ENCODE measurements at regions not wholly inside any gene's neighbourhood (a gene's known extent, or its start where the extent isn't known, plus 50 kb on each side); places are given as distances from the start of the nearest gene placed in this dataset.
"Not testable (repeated sequence)": the region's sequence is repeated elsewhere in the genome, so short reads cannot be mapped to it uniquely, and the experiment has no call there.

DNA sequence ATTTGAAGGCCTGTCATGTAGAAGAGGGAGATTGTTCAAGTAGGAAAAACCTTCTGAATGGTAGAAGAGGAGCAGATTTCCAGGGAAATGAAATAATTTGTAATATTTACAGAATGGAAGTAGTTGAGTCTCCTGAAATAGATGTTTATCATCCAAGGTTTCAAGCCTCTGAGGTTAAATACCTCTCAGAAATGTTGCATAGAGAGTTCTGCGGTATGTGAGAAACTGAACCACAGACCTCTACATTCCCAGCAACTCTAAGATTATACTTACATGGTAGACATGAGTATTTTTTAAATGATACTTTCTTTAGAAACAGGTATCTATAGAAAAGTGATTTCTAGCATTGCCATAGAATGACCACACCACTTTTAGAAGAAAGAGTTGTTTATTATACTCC lies 379.8 kb upstream of the FANCL start:
- no peak for DNase-seq

DNA sequence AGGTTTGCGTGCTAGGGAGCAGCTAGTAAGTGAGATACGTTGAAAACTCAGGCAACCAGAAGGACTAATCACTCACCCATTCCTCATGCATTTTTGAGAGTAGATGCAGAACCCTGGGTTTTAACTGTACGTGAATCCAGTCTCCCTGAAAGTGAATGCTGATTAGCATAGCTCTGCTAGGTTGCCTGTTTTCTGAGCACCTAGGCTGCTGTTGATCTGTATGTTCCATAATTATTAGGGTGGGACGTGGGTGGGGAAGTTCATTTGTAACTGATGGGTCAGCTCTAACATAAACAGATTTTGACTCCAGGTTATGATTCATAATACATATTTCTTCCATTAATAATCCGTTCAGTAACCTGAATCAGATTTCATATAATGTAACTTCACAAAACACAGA lies 379.0 kb upstream of the FANCL start:
- no peak for DNase-seq

- no peak for DNase-seq
Measured at GRCh38 chr2:58616961-58617360, 375.8 kb upstream of the FANCL start.

DNA sequence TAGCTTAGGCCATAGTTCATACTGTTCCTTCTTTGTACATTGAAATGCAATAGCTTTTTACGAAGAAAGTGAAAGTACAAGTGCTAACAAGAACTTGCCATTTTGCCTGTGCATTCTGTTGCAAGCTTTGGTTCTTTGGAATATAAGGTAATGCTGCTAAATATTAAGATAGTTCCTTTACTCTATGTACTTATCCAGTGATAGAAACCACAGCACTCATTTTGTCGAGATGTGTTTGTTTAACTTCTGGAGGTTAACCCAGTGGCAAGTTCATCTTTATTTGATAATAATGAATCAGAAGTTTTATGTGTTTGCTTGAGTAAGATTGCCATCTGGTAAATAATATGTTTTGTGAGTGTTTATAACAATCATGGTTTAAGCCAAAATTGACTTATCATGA lies 373.1 kb upstream of the FANCL start:
- peak; percentile 44 for DNase-seq

DNA sequence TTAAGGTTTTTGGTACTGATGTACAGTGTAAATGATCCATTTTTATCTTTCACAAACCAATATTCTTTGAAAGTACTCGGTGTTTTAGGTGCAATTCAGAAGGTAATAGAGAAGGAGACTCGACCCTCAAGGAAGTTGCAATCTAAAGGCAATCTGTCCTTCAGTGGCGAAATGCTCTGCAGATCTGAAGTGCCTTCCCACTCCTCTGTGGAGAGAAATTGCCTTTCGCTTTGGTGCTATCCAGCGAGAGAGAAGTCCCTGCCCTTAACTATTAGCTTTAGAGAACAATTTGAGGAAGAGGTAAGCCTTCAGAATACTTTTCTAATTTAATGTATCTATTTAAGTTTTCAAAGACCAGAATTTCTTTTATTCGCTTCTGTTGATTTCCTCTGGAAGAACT lies 371.8 kb upstream of the FANCL start:
- no peak for DNase-seq

DNA sequence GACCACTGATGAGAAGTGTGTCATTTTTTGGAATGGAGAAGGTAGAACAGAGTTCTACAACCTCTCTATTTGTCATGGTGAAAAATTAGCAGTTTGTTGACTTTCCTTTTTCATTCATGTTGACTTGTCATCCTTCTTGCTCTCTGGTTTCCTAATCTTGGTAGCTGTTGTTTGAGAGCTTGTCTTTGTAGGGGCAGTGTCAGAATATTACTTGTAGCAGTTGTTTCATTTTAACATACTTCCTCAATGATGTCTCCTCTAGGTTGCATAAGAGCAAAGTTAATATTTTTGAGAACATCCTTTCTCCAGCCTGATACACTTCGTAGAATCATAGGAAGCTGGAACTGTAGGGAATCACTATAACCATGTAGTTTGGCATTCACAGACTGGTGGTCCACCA lies 368.2 kb upstream of the FANCL start:
- peak; percentile 43 for DNase-seq

GRCh38 chr2:58608146-58608545 lies 367.0 kb upstream of the FANCL start:
- DNase-seq = no peak

DNA sequence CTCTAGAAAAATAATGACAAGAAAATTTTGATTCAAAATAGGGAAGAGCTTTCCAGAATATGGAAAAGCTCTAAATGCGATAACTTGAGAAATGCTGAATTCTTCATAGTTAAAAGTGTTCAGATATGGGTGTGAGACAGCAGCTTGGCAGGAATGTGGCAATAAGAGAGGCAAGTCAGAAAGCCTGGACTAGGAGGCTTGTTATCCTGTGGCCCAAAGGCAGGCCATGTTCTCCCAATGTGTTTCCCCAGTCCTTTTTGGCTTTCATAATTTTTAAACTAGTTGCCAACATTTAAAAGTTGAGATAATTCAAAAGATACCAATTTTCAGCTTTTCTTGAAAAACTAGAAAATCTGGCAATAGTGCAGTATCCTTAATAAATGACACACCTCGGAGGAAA lies 366.3 kb upstream of the FANCL start:
- DNase-seq = no peak

DNA sequence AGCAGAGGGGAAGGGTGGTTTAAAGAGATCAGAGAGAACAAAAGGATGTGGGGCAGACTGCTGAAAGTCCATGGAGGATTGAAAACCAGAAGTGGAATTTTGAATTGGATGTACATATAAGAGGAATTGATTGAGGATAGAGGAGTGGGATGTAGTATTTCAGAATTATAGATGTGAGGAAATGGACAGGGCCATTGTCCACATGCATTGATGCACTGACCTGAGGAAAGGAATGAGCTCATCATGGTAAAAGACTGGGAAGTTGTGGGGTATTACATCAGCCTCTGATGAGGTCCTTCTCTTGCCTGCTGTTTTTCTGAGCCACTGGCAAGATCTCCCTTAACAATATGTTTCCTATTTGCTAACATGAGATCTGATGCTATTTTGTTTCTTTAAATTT lies 365.7 kb upstream of the FANCL start:
- peak; percentile 65 for DNase-seq

- DNase-seq = no peak
Measured at GRCh38 chr2:58604096-58604495, 363.0 kb upstream of the FANCL start.

DNA sequence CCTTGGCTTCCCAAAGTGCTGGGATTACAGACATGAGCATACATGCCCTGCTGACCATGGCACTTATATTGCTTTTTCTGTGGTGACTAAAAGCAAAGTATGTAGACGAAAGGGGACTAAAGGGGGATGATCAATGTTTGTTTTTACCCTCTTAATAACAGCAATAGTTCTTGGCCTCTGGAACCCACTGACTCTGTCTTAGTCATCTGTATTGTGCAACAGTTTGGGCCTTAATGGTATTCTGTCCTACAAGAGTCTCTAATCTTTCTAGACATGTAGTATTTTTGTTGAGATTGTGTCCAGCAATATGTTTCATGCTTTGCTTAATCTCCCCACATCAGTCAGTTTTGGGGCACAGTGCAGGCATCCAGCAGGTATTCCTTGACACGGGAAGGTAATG lies 359.9 kb upstream of the FANCL start:
- DNase-seq = peak; percentile 44

- DNase-seq = no peak
Measured at GRCh38 chr2:58598171-58598570, 357.0 kb upstream of the FANCL start.

- DNase-seq = no peak
Measured at GRCh38 chr2:58595714-58596113, 354.6 kb upstream of the FANCL start.

GRCh38 chr2:58594762-58595161 lies 353.6 kb upstream of the FANCL start:
- DNase-seq = no peak

GRCh38 chr2:58594175-58594574 lies 353.1 kb upstream of the FANCL start:
- DNase-seq = peak; percentile 73

- not testable (repeated sequence) for DNase-seq
Measured at GRCh38 chr2:58586178-58586577, 345.1 kb upstream of the FANCL start.

GRCh38 chr2:58585233-58585632 lies 344.1 kb upstream of the FANCL start:
- no peak for DNase-seq

DNA sequence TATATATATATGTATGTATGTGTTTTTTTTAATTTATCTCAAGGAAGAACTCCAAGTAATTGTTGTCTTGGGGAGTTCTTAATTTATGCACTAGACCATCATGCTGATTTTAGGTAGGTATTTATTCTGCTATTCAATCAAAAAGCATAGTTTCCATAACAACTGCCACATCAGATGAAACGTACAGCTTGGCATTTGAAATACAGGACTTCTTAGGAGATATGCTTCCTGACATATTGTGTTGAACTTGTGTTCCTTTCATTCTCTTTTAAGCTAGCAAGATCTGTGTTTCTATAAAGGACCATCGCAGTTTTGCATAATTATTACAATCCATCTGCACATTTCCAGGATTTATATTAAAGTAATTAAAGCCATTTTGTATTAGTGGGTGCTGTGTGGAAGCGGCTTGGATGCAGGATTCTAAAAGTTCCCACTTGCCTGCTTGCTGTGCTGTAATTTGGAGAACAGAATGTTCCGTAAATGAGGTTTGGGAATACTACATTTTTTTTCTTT lies 343.5 kb upstream of the FANCL start:
- no peak for DNase-seq

GRCh38 chr2:58578276-58578675 lies 337.2 kb upstream of the FANCL start:
- no peak for DNase-seq

- DNase-seq = no peak
Measured at GRCh38 chr2:58574873-58575272, 333.7 kb upstream of the FANCL start.

GRCh38 chr2:58572731-58573130 lies 331.6 kb upstream of the FANCL start:
- DNase-seq = no peak

GRCh38 chr2:58571181-58571852 lies 330.2 kb upstream of the FANCL start:
- DNase-seq = peak; percentile 91

GRCh38 chr2:58569475-58570185 lies 328.5 kb upstream of the FANCL start:
- DNase-seq = no peak

GRCh38 chr2:58568901-58569300 lies 327.8 kb upstream of the FANCL start:
- DNase-seq = no peak

DNA sequence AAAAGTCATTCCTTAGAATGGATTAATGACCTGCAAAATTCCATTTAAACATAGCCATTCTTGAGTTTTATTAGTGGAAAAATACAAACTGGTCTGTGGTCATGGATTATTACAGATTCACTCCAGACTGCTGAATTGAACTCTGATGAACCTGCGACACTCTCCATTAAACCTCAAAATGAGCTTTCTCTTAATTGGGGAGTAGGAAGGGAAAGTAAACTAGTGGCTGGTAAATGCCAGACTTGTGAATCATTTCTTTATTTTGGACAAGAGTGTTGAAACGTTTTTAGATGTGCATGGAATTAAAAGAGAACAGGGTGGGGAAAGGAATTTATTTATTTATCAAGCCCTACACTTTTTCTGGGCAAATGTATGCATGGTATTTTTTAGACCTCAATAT lies 321.2 kb upstream of the FANCL start:
- DNase-seq = no peak

Measured in OCI-M1 (cell line).